Activated naive CD4-positive, alpha-beta T cell treated with anti-CD3 and anti-CD28 coated beads, Interleukin-2, amount 50 U/mL, for 24 hours (primary cell): ENCODE measurements at regions not wholly inside any gene's neighbourhood (a gene's known extent, or its start where the extent isn't known, plus 50 kb on each side); places are given as distances from the start of the nearest gene placed in this dataset.

Experiments
- H3K27ac Mint-ChIP-seq: one replicate; pipeline ENCODE4 v1.8.0; 2021; ENCODE audit warnings: mild to moderate bottlenecking, mixed read lengths
- H3K27me3 Mint-ChIP-seq: one replicate; pipeline ENCODE4 v1.8.0; 2021; ENCODE audit warnings: mixed read lengths
- H3K36me3 Mint-ChIP-seq: one replicate; pipeline ENCODE4 v1.8.0; 2021; ENCODE audit warnings: mixed read lengths
- H3K4me1 Mint-ChIP-seq: one replicate; pipeline ENCODE4 v1.8.0; 2021; ENCODE audit warnings: mixed read lengths
- H3K4me3 Mint-ChIP-seq: one replicate; pipeline ENCODE4 v1.8.0; 2021; ENCODE audit warnings: mild to moderate bottlenecking, mixed read lengths
- H3K9me3 Mint-ChIP-seq: one replicate; pipeline ENCODE4 v1.8.0; 2021; ENCODE audit warnings: mixed read lengths

- Mint-ChIP-seq H3K4me1 (no peaks in the 10 kb centered on the region), H3K27me3 (peaks cover 9% of the 10 kb centered on the region), H3K4me3 (no peak overlapping the region), H3K27ac (no peak overlapping the region), H3K9me3 (no peaks in the 10 kb centered on the region), H3K36me3 (no peaks in the 10 kb centered on the region)
Observed at GRCh38 chr5:61618577-61618976, 286.5 kb downstream of the ZSWIM6 start.

- Mint-ChIP-seq H3K36me3 (no peaks in the 10 kb centered on the region), H3K4me3 (no peak overlapping the region), H3K27ac (no peak overlapping the region), H3K4me1 (no peaks in the 10 kb centered on the region), H3K27me3 (peaks cover 13% of the 10 kb centered on the region), H3K9me3 (no peaks in the 10 kb centered on the region)
Observed at GRCh38 chr5:61619289-61619688, 287.2 kb downstream of the ZSWIM6 start.

GRCh38 chr5:61619777-61620518 lies 287.9 kb downstream of the ZSWIM6 start:
- Mint-ChIP-seq H3K27ac (no peak overlapping the region), H3K36me3 (no peaks in the 10 kb centered on the region), H3K4me3 (no peak overlapping the region), H3K27me3 (peaks cover 16% of the 10 kb centered on the region), H3K9me3 (no peaks in the 10 kb centered on the region), H3K4me1 (peaks cover 2% of the 10 kb centered on the region)

DNA sequence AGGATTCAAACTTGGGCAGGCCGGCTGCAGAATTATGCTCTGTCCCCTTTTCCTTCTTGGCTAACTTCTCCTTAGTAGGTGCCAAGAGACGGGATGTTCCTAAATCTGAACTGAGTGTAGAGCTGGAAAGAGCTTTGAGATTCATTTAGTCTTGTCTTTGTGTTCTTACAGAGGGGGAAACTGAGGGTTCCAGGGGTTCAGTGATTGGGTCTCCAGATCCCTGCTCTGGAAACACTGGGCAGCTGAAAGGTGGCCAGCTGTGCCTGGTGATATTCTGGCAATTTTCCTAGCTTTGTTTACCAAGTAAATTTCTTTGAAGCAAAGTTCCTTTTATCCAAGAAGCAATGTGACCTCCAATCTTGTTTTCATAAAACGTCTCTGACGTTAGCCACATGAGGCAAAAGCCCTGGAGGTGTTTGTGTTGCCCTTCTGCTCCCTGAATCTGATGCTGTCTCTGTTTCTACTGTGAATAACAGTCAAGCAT lies 288.7 kb downstream of the ZSWIM6 start:
- peaks cover 5% of the 10 kb centered on the region for H3K4me1 Mint-ChIP-seq
- no peaks in the 10 kb centered on the region for H3K9me3 Mint-ChIP-seq
- H3K4me3 Mint-ChIP-seq = no peak overlapping the region
- H3K36me3 Mint-ChIP-seq = no peaks in the 10 kb centered on the region
- H3K27me3 Mint-ChIP-seq = peaks cover 16% of the 10 kb centered on the region
- H3K27ac Mint-ChIP-seq = no peak overlapping the region

DNA sequence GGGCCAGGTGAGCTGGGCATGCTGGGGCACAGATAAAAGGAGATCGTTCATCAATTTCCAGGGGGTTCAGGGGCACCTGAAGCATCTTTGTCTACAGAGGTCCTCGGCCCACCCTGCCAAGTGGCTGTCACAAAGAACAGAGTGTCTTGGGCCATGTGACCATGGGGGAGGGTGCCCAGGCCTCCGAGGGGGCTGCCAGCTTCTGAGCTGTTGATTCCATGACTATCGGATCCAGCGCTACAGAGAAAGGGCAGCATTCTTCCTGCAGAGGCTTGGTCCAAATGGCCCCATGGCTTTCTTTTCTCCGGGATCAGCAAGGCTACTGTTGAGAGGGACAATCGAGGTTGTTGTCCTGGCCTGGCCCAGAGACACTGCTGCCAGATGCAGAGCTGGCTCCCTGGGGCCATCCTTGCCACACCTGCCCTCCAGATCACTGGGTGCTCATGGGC lies 289.2 kb downstream of the ZSWIM6 start:
- H3K4me3 Mint-ChIP-seq = no peak overlapping the region
- no peaks in the 10 kb centered on the region for H3K36me3 Mint-ChIP-seq
- peaks cover 5% of the 10 kb centered on the region for H3K4me1 Mint-ChIP-seq
- H3K27ac Mint-ChIP-seq = no peak overlapping the region
- H3K9me3 Mint-ChIP-seq = no peaks in the 10 kb centered on the region
- peaks cover 16% of the 10 kb centered on the region for H3K27me3 Mint-ChIP-seq

- no peaks in the 10 kb centered on the region for H3K9me3 Mint-ChIP-seq
- H3K4me1 Mint-ChIP-seq = peaks cover 12% of the 10 kb centered on the region
- H3K4me3 Mint-ChIP-seq = no peak overlapping the region
- no peak overlapping the region for H3K27ac Mint-ChIP-seq
- no peaks in the 10 kb centered on the region for H3K36me3 Mint-ChIP-seq
- peaks cover 21% of the 10 kb centered on the region for H3K27me3 Mint-ChIP-seq
Observed at GRCh38 chr5:61622156-61622555, 290.1 kb downstream of the ZSWIM6 start.

GRCh38 chr5:61623401-61624069 lies 291.5 kb downstream of the ZSWIM6 start:
- Mint-ChIP-seq H3K4me1 (peaks cover 13% of the 10 kb centered on the region), H3K27me3 (peaks cover 32% of the 10 kb centered on the region), H3K36me3 (no peaks in the 10 kb centered on the region), H3K27ac (no peak overlapping the region), H3K4me3 (no peak overlapping the region), H3K9me3 (no peaks in the 10 kb centered on the region)

- Mint-ChIP-seq H3K4me3 (peak overlapping the region; percentile 31), H3K36me3 (no peaks in the 10 kb centered on the region), H3K4me1 (peaks cover 13% of the 10 kb centered on the region), H3K27ac (no peak overlapping the region), H3K27me3 (peaks cover 36% of the 10 kb centered on the region), H3K9me3 (no peaks in the 10 kb centered on the region)
Observed at GRCh38 chr5:61624553-61625136, 292.6 kb downstream of the ZSWIM6 start.

GRCh38 chr5:61625137-61625561 lies 293.1 kb downstream of the ZSWIM6 start:
- Mint-ChIP-seq H3K9me3 (no peaks in the 10 kb centered on the region), H3K4me1 (peaks cover 13% of the 10 kb centered on the region), H3K27ac (no peak overlapping the region), H3K36me3 (no peaks in the 10 kb centered on the region), H3K27me3 (peaks cover 36% of the 10 kb centered on the region), H3K4me3 (peak overlapping the region; percentile 31)

DNA sequence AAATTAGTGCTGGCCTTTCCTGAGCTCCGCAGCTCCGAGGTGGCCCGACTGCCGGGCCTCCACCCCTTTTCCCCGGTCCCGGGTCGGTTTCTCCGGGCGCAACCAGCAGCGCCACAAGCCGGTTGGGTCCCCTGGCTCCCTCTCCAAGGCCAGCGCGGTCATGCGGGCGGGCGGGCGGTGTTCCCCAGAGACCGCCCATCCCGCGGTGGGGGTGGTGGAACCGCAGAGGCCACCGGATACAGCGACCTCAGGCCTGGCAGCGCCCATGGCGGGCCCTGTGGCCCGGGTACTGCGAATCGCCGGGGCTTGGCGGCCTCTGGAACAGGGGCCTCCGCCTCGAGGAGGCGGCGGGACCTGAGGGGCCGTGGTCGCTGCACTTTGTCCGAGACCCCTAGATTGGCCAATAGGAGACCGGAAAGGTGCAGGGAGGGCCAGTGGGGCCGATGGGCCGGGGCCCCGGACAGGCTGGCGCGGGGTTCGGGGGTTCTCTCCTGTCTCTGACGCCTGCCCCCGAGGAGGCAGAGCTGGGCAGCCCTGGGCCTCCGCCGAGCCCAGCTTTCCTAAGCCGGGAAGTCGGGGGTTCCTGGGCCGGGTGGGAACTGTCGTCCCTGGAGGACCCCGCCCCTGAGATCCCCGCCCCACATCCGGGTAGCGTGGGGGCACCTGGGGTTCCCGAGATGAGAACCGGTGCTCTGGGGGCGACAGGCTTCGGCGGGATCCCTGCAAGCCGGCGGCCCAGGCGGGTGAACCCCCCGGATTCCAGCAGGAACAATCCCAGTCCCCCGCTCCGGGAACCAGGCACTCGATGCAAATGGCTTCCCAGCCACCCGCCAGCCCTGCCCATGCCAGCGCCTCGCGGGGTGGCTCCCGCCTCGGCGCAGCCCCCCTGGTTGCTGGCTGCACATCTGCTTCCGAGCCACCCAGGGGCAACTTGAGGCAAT lies 293.9 kb downstream of the ZSWIM6 start:
- Mint-ChIP-seq H3K4me1 (peaks cover 13% of the 10 kb centered on the region), H3K36me3 (no peaks in the 10 kb centered on the region), H3K27ac (no peak overlapping the region), H3K9me3 (no peaks in the 10 kb centered on the region), H3K4me3 (peak overlapping the region; percentile 55), H3K27me3 (peaks cover 38% of the 10 kb centered on the region)

DNA sequence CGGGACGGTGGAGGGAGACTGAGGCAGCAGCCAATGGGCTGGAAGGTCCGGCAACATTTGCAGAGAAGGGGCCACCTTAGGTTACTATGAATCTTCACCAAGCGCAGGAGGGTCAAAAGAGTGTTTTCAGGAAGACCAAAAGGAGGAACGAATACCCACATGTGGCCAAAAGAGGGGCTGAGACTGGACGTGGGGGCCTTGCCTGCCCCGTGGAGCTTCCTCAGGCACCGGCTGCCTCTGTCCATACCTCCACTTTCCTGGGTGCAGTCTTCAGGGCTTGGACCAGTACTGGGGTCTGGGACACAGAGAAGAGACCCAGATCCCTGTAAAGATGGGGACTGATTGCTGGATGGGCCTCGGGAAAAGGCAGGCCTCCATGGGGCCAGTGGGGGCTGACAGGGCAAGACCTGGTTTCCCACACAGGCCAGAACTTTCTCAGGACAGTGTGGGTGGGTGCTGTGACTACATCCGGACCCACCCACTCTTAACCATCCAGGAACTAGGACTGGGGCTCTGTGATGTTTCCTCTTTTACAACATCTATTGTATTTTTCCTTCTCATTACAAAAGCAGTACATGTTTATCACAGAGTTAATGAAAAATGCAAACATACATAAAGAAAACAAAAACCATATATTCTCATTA lies 294.7 kb downstream of the ZSWIM6 start:
- Mint-ChIP-seq H3K27me3 (peaks cover 38% of the 10 kb centered on the region), H3K9me3 (no peaks in the 10 kb centered on the region), H3K36me3 (no peaks in the 10 kb centered on the region), H3K4me3 (peak overlapping the region; percentile 55), H3K27ac (no peak overlapping the region), H3K4me1 (peaks cover 13% of the 10 kb centered on the region)

GRCh38 chr5:61627531-61627930 lies 295.5 kb downstream of the ZSWIM6 start:
- Mint-ChIP-seq H3K4me1 (peaks cover 13% of the 10 kb centered on the region), H3K4me3 (peak overlapping the region; percentile 26)

DNA sequence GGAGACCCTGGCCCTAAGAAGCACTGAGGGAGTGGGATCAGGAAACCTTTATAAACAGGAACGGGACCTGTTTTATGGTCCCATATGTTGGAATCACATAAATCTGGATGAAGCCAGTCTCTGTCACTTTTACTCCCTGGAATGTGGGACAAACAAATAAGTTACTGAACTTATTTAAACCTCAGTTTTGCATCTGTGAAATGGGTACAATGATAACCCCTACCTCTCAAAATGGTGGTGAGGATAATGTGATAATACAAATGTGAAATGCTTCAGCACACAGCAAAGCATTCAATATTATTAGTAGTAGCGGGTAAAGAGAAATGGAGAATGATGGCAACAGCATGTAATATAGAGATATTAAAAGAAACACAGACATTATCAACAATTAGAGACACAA lies 298.9 kb downstream of the ZSWIM6 start:
- H3K27me3 Mint-ChIP-seq = peaks cover 25% of the 10 kb centered on the region
- H3K4me1 Mint-ChIP-seq = peaks cover 7% of the 10 kb centered on the region
- H3K9me3 Mint-ChIP-seq = no peaks in the 10 kb centered on the region
- H3K4me3 Mint-ChIP-seq = no peak overlapping the region
- H3K36me3 Mint-ChIP-seq = no peaks in the 10 kb centered on the region
- no peak overlapping the region for H3K27ac Mint-ChIP-seq

More at GRCh38 chr5:61627531-61627930, 295.5 kb downstream of the ZSWIM6 start:
- no peaks in the 10 kb centered on the region for H3K36me3 Mint-ChIP-seq
- H3K9me3 Mint-ChIP-seq = no peaks in the 10 kb centered on the region
- peaks cover 32% of the 10 kb centered on the region for H3K27me3 Mint-ChIP-seq
- H3K27ac Mint-ChIP-seq = no peak overlapping the region

DNA sequence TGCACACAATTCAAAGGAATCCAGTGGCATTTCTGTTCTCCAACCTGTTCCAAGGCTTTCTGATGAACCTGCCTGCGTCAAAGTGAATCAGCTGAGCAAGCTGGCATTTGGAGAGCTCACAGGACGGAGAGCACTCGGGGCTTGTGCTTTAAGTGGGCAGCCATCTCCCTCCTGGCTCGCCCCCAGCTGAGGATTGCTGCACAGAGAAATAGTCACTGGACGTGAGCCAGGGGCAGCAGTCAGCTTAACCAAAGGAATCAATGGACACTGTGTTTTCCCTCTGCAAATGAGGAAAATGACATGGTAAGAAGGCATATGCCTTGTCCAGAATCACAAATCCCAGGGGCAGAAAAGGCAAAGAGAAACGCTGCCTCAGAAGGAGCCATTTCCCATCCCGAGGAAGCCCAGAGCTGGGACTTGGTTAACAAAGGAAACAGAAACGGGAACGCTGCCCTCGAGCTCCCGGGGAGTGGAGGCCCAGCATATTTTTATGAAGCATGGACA lies 299.4 kb downstream of the ZSWIM6 start:
- Mint-ChIP-seq H3K4me1 (peaks cover 7% of the 10 kb centered on the region), H3K9me3 (no peaks in the 10 kb centered on the region), H3K27me3 (peaks cover 25% of the 10 kb centered on the region), H3K36me3 (no peaks in the 10 kb centered on the region), H3K27ac (no peak overlapping the region), H3K4me3 (no peak overlapping the region)
